ENCODE measurements at regions not wholly inside any gene's neighbourhood (a gene's known extent, or its start where the extent isn't known, plus 50 kb on each side); places are given as distances from the start of the nearest gene placed in this dataset.

DNA sequence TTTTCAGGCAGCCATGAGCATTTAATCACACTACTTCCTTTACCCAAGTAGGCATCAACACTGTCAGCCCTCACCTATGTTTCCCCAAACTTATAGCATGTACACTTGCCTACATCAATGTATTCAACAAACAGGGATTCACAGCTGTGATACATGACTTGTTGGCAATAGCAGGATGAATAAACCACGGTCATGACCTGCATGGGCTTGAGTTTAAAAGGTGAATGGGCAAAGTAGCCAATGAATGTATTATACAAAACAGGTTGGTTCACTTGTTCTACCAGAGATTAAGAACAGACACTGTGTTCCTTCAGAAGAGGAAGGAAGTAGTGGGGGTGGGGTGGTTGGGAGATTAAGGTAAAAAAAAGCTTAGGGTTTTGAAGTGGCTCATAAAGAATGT is 861.9 kb upstream of the SEMA6D start:
- TF ChIP-seq, protein P1, sequence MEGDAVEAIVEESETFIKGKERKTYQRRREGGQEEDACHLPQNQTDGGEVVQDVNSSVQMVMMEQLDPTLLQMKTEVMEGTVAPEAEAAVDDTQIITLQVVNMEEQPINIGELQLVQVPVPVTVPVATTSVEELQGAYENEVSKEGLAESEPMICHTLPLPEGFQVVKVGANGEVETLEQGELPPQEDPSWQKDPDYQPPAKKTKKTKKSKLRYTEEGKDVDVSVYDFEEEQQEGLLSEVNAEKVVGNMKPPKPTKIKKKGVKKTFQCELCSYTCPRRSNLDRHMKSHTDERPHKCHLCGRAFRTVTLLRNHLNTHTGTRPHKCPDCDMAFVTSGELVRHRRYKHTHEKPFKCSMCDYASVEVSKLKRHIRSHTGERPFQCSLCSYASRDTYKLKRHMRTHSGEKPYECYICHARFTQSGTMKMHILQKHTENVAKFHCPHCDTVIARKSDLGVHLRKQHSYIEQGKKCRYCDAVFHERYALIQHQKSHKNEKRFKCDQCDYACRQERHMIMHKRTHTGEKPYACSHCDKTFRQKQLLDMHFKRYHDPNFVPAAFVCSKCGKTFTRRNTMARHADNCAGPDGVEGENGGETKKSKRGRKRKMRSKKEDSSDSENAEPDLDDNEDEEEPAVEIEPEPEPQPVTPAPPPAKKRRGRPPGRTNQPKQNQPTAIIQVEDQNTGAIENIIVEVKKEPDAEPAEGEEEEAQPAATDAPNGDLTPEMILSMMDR (IDR thresholded peaks at IDR 0.05) = no peak
- TF ChIP-seq POLR2A (IDR thresholded peaks at IDR 0.05) = no peak

Measured in esophagus squamous epithelium (tissue), 4 donors.